ENCODE measurements at regions not wholly inside any gene's neighbourhood (a gene's known extent, or its start where the extent isn't known, plus 50 kb on each side); places are given as distances from the start of the nearest gene placed in this dataset.

DNA sequence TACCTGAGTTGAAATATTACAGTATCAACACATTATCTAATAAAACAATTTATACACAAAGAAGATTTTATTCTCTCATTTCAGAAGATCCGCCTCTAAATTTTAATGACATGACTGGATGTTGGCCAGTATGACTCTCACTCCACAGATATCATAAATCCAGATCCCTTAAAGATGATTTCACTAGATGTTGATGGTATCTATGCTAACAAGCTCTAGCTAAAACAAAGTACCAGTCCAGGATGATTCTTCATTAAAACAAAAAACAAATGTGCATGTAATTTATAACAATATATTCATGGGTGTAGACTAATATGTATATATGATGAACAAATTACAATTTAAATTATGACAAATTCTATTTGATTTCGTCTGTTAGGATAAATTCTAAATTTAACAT is 708.4 kb downstream of the SATB2 start:
- Histone ChIP-seq H3K27ac (no peak overlapping the region), H3K4me3 (no peak overlapping the region), H3K27me3 (no peaks in the 10 kb centered on the region), H3K36me3 (no peaks in the 10 kb centered on the region), H3K9me3 (ENCODE audit: low read depth) (no peaks in the 10 kb centered on the region), H3K4me1 (ENCODE audit: low read depth) (no peaks in the 10 kb centered on the region)
- no peak for TF ChIP-seq CTCF (IDR thresholded peaks at IDR 0.05; ENCODE audit: low read depth, low read length)
- DNase-seq (ENCODE audit: low read depth in 1 of 2, low spot score in 1 of 2): no peak

- Histone ChIP-seq H3K27me3 (no peaks in the 10 kb centered on the region), H3K36me3 (no peaks in the 10 kb centered on the region), H3K27ac (no peak overlapping the region), H3K4me1 (ENCODE audit: low read depth) (no peaks in the 10 kb centered on the region), H3K4me3 (no peak overlapping the region), H3K9me3 (ENCODE audit: low read depth) (no peaks in the 10 kb centered on the region)
- TF ChIP-seq CTCF (IDR thresholded peaks at IDR 0.05; ENCODE audit: low read depth, low read length): no peak
- no peak for DNase-seq (ENCODE audit: low read depth in 1 of 2, low spot score in 1 of 2)
Measured at GRCh38 chr2:198731842-198732399, 725.8 kb downstream of the SATB2 start.

DNA sequence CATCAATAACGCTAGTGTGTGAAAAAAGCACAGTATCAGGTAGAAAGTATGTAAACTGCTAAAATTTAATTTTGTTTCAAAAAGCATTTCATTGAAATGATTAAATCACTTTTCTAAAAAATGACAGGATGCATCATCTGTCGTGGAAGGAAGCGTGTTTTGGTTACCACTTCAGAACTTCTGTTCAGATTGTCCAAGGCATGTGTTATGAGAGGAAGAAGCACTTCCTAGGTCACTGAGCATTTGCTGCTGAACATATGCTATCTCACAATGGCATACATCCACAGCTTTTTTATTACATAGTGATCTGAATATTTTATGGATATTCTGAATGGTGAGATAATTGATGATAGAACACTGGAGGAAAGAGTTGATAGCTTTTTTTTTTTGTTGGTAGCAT is 737.5 kb downstream of the SATB2 start:
- no peak for TF ChIP-seq CTCF (IDR thresholded peaks at IDR 0.05; ENCODE audit: low read depth, low read length)
- H3K9me3 ChIP-seq (ENCODE audit: low read depth): no peaks in the 10 kb centered on the region
- H3K4me3 ChIP-seq: no peak overlapping the region
- no peaks in the 10 kb centered on the region for H3K27me3 ChIP-seq
- H3K4me1 ChIP-seq (ENCODE audit: low read depth): no peaks in the 10 kb centered on the region
- no peaks in the 10 kb centered on the region for H3K36me3 ChIP-seq
- no peak overlapping the region for H3K27ac ChIP-seq
- no peak for DNase-seq (ENCODE audit: low read depth in 1 of 2, low spot score in 1 of 2)

DNA sequence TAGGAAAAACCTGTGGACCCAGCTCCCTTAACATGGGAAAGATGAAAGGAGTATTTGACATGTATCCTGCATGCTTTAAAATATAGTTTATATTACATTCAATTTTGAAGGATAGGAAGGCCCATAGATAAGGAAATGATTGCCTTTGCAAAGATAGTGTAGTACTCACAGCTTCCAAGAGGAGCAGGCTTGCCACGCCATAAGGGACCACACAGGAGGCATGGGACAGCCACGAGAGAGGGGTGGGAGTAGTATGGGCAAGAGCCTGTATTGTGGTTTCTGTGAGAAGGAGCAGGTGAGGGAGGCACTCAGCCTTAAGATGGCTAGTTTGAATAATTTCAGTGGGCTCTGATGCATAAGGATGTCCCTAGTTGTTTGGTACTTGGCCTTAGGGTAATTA is 740.3 kb downstream of the SATB2 start:
- Histone ChIP-seq H3K4me1 (ENCODE audit: low read depth) (no peaks in the 10 kb centered on the region), H3K27me3 (no peaks in the 10 kb centered on the region), H3K4me3 (no peak overlapping the region), H3K27ac (no peak overlapping the region), H3K36me3 (no peaks in the 10 kb centered on the region), H3K9me3 (ENCODE audit: low read depth) (no peaks in the 10 kb centered on the region)
- DNase-seq (ENCODE audit: low read depth in 1 of 2, low spot score in 1 of 2): no peak
- TF ChIP-seq CTCF (IDR thresholded peaks at IDR 0.05; ENCODE audit: low read depth, low read length): no peak

GRCh38 chr2:198715302-198715835 is 742.4 kb downstream of the SATB2 start:
- TF ChIP-seq CTCF (IDR thresholded peaks at IDR 0.05; ENCODE audit: low read depth, low read length): no peak
- DNase-seq (ENCODE audit: low read depth in 1 of 2, low spot score in 1 of 2): no peak

More at GRCh38 chr2:198715302-198715835, 742.4 kb downstream of the SATB2 start:
- no peaks in the 10 kb centered on the region for H3K9me3 ChIP-seq (ENCODE audit: low read depth)
- no peaks in the 10 kb centered on the region for H3K4me1 ChIP-seq (ENCODE audit: low read depth)
- no peaks in the 10 kb centered on the region for H3K27me3 ChIP-seq
- no peak overlapping the region for H3K27ac ChIP-seq
- H3K4me3 ChIP-seq: no peak overlapping the region
- H3K36me3 ChIP-seq: no peaks in the 10 kb centered on the region

Data from cardiac muscle cell (in vitro differentiated cells and primary cell).